ENCODE measurements at regions not wholly inside any gene's neighbourhood (a gene's known extent, or its start where the extent isn't known, plus 50 kb on each side); places are given as distances from the start of the nearest gene placed in this dataset.
A peak's percentile ranks its signal among the peaks of the same experiment; 100 is the strongest.

GRCh38 chr10:43816351-43817321 lies 168.0 kb upstream of the ZNF32 start:
- DNase-seq (ENCODE audit: low spot score), result no peak

GRCh38 chr10:43815181-43815885 lies 166.7 kb upstream of the ZNF32 start:
- no peak for DNase-seq (ENCODE audit: low spot score)

GRCh38 chr10:43814663-43815062 lies 166.0 kb upstream of the ZNF32 start:
- no peak for DNase-seq (ENCODE audit: low spot score)

- DNase-seq (ENCODE audit: low spot score), result no peak
Observed at GRCh38 chr10:43811871-43812270, 163.2 kb upstream of the ZNF32 start.

GRCh38 chr10:43809211-43809930 lies 160.7 kb upstream of the ZNF32 start:
- DNase-seq (ENCODE audit: low spot score), result no peak

- no peak for DNase-seq (ENCODE audit: low spot score)
Observed at GRCh38 chr10:43808136-43808535, 159.5 kb upstream of the ZNF32 start.

GRCh38 chr10:43806831-43807640 lies 158.4 kb upstream of the ZNF32 start:
- DNase-seq (ENCODE audit: low spot score), result no peak

- DNase-seq (ENCODE audit: low spot score), result no peak
Observed at GRCh38 chr10:43803791-43804190, 155.1 kb upstream of the ZNF32 start.

- no peak for DNase-seq (ENCODE audit: low spot score)
Observed at GRCh38 chr10:43802988-43803696, 154.5 kb upstream of the ZNF32 start.

GRCh38 chr10:43801626-43802025 lies 152.9 kb upstream of the ZNF32 start:
- no peak for DNase-seq (ENCODE audit: low spot score)

GRCh38 chr10:43801140-43801539 lies 152.5 kb upstream of the ZNF32 start:
- no peak for DNase-seq (ENCODE audit: low spot score)

- DNase-seq (ENCODE audit: low spot score), result no peak
Observed at GRCh38 chr10:43796781-43797180, 148.1 kb upstream of the ZNF32 start.

GRCh38 chr10:43795639-43796038 lies 147.0 kb upstream of the ZNF32 start:
- DNase-seq (ENCODE audit: low spot score), result no peak

- no peak for DNase-seq (ENCODE audit: low spot score)
Observed at GRCh38 chr10:43795093-43795492, 146.4 kb upstream of the ZNF32 start.

- no peak for DNase-seq (ENCODE audit: low spot score)
Observed at GRCh38 chr10:43794181-43794815, 145.6 kb upstream of the ZNF32 start.

- no peak for DNase-seq (ENCODE audit: low spot score)
Observed at GRCh38 chr10:43793704-43794103, 145.0 kb upstream of the ZNF32 start.

- DNase-seq (ENCODE audit: low spot score), result no peak
Observed at GRCh38 chr10:43790147-43790546, 141.5 kb upstream of the ZNF32 start.

- peak; percentile 49 for DNase-seq (ENCODE audit: low spot score)
Observed at GRCh38 chr10:43785252-43785651, 136.6 kb upstream of the ZNF32 start.

GRCh38 chr10:43782814-43783213 lies 134.1 kb upstream of the ZNF32 start:
- no peak for DNase-seq (ENCODE audit: low spot score)
